Cardiac muscle cell (in vitro differentiated cells and primary cell): ENCODE measurements at regions not wholly inside any gene's neighbourhood (a gene's known extent, or its start where the extent isn't known, plus 50 kb on each side); places are given as distances from the start of the nearest gene placed in this dataset.

Experiments used
- DNase-seq, 2 donors: peaks; one replicate each; pipeline versions ENCODE4 v3.0.0 to v3.0.0-alpha.2; 2010 to 2017; ENCODE audit warnings: low read depth in 1 of 2, low spot score in 1 of 2
- H3K27ac ChIP-seq: fragments of 200-600 bp; sonication (generic); 2 replicates; pipeline ENCODE4 v1.5.1; 2016
- H3K27me3 ChIP-seq: fragments of 200-600 bp; sonication (generic); 2 replicates; pipeline ENCODE4 v1.6.0; 2016; ENCODE audit warnings: control low read depth
- H3K36me3 ChIP-seq: fragments of 200-600 bp; sonication (generic); 2 replicates; pipeline ENCODE4 v1.5.1; 2016; ENCODE audit warnings: control low read depth
- H3K4me1 ChIP-seq: fragments of 200-600 bp; sonication (generic); 2 replicates; pipeline ENCODE4 v1.8.1; 2017; ENCODE audit warnings: low read depth, mild to moderate bottlenecking, mixed run types
- H3K4me3 ChIP-seq: fragments of 200-600 bp; sonication (generic); 2 replicates; pipeline ENCODE4 v1.5.1; 2016; ENCODE audit warnings: mild to moderate bottlenecking
- H3K9me3 ChIP-seq: fragments of 200-600 bp; sonication (generic); 2 replicates; pipeline ENCODE4 v1.5.1; 2017; ENCODE audit warnings: low read depth, mild to moderate bottlenecking, control low read depth
- TF ChIP-seq, protein P1 (sequence below): IDR thresholded peaks from 2 replicates; pipeline ENCODE4 v1.5.1; 2012; ENCODE audit warnings: low read depth, mild to moderate bottlenecking, low read length

DNA sequence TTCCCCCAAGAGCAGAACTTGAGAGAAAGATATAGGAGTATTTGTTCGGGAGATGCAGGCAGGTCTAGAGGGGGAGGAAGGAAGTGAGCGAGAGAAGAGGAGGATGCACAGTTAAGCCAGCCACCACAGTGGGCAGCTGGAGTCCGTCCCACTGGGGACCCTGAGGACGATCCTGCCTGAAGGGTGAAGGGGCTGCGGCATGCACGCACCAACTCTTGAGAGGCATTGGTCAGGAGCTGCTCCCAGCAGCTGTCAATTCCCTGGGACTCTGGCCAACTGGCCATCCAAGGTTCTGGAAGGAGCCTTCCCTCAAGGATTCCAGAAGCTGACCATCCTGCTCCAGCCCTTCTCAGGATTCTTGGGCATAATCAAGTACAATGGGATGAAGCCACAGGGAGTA lies 246.9 kb downstream of the MATN1 start:
- no peaks in the 10 kb centered on the region for H3K36me3 ChIP-seq
- no peaks in the 10 kb centered on the region for H3K4me1 ChIP-seq
- no peak overlapping the region for H3K4me3 ChIP-seq
- TF ChIP-seq, protein P1, sequence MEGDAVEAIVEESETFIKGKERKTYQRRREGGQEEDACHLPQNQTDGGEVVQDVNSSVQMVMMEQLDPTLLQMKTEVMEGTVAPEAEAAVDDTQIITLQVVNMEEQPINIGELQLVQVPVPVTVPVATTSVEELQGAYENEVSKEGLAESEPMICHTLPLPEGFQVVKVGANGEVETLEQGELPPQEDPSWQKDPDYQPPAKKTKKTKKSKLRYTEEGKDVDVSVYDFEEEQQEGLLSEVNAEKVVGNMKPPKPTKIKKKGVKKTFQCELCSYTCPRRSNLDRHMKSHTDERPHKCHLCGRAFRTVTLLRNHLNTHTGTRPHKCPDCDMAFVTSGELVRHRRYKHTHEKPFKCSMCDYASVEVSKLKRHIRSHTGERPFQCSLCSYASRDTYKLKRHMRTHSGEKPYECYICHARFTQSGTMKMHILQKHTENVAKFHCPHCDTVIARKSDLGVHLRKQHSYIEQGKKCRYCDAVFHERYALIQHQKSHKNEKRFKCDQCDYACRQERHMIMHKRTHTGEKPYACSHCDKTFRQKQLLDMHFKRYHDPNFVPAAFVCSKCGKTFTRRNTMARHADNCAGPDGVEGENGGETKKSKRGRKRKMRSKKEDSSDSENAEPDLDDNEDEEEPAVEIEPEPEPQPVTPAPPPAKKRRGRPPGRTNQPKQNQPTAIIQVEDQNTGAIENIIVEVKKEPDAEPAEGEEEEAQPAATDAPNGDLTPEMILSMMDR: no peak
- no peak overlapping the region for H3K27ac ChIP-seq
- no peaks in the 10 kb centered on the region for H3K27me3 ChIP-seq
- H3K9me3 ChIP-seq: no peaks in the 10 kb centered on the region
- DNase-seq: no peak

DNA sequence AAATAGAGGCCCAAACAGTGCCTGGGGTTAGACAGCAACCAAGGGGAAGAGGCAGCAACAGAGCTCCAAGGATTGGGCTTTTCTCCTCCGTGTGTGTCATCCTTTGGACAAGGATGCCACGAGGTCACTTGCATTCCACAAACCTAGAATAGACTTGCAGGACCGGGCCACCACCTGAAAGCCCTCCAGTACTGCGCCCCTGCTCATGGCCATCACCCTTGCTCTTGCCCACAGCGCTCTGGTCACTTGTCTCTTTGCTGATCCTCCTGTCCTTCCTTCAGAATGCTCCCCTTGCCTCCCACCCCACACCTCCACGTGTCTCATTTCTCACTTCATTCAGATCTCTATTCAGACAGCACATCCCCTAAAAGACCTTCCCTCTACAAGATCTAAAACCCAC lies 247.4 kb downstream of the MATN1 start:
- no peaks in the 10 kb centered on the region for H3K9me3 ChIP-seq

DNA sequence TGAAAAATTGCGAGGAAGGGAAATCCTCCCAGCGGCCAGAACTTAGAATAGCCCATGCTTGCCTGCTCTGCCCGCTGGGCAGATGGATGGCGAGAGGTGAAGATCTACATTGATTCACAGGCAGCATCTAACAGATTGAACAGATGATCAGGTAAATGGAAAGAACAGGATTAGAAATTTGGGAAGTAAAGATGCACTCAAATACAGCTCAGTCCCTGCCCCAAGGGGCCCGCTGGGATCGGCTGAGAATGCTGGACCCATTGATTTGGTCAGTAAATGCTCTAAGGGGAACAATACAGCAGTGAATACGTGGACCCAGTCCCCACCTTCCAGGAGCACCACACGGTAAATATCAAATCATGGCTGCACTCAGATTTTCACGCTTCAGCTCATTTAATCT lies 248.2 kb downstream of the MATN1 start:
- H3K9me3 ChIP-seq: no peaks in the 10 kb centered on the region
- no peak overlapping the region for H3K27ac ChIP-seq
- H3K4me1 ChIP-seq: no peaks in the 10 kb centered on the region
- H3K36me3 ChIP-seq: no peaks in the 10 kb centered on the region
- TF ChIP-seq, protein P1: no peak
- no peaks in the 10 kb centered on the region for H3K27me3 ChIP-seq
- H3K4me3 ChIP-seq: no peak overlapping the region
- no peak for DNase-seq

More for the DNA sequence above, 247.4 kb downstream of the MATN1 start:
- no peak overlapping the region for H3K27ac ChIP-seq
- H3K4me1 ChIP-seq: no peaks in the 10 kb centered on the region
- no peak overlapping the region for H3K4me3 ChIP-seq
- no peaks in the 10 kb centered on the region for H3K36me3 ChIP-seq
- no peak for DNase-seq
- TF ChIP-seq, protein P1: no peak
- H3K27me3 ChIP-seq: no peaks in the 10 kb centered on the region

DNA sequence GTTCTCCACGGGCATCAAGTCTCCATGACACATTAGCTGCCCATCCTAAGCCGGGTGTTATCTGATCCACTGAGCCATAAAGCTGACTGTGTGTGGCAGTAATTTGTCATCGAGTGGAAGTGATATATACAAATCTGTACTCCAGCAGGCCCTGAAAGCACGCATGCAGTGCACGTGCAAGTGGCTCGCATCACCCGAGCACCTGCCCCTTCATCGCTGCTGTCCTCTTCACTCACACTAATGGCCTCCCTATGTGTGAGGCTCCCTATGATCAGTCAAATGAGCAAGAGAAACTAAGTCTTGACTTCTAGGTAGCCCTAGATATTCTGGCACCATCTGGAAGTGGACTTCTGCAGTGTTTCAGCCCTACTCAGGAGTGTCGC lies 248.6 kb downstream of the MATN1 start:
- DNase-seq: no peak
- Histone ChIP-seq H3K27me3 (no peaks in the 10 kb centered on the region), H3K36me3 (no peaks in the 10 kb centered on the region), H3K4me3 (no peak overlapping the region), H3K9me3 (no peaks in the 10 kb centered on the region), H3K27ac (no peak overlapping the region), H3K4me1 (no peaks in the 10 kb centered on the region)
- TF ChIP-seq, protein P1: no peak

DNA sequence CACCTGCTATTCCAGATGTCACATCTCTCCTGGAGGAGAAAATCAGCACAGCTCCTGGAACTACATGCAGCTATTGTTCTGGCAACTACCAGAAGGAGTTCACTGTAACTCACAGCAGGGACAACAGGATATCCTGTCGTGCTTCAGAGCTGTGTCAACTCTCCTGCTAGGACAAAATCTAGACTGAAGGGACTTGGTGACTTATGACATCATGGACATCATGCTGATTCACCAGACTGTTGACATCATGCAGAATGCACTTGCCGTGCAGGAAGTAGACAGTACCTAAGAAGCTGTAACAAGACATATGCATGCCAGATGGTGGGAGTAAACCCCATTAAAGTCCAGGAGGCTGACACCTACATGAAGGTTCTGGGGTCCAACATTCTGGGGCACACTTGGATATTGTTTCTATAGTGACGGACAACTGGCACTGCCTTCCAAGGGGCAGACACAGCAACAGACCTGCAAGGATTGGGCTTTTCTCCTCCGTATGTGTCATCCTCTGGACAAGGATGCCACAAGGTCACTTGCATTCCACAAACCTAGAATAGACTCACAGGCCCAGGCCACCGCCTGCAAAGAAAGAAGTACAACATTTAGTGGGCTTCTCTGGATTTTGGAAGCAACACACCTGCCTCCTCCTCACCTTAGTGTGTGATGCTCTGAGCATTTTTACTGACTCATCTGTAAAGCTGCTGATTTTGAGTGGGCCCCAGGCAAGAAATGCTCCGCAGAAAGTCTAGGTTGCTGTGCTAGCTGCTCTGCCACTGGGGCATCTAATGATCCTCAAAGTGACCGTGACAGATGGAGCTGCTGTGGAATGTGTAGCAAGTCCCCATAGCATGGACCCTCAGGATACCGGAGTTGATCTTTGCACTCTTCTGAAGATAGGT lies 249.2 kb downstream of the MATN1 start:
- Histone ChIP-seq H3K4me1 (no peaks in the 10 kb centered on the region), H3K36me3 (no peaks in the 10 kb centered on the region), H3K27me3 (no peaks in the 10 kb centered on the region), H3K9me3 (no peaks in the 10 kb centered on the region), H3K27ac (no peak overlapping the region), H3K4me3 (no peak overlapping the region)
- TF ChIP-seq, protein P1: no peak
- no peak for DNase-seq
